GM06990 (cell line): ENCODE measurements at regions not wholly inside any gene's neighbourhood (a gene's known extent, or its start where the extent isn't known, plus 50 kb on each side); places are given as distances from the start of the nearest gene placed in this dataset.

Source experiments
- DNase-seq: peaks from one replicate; pipeline ENCODE4 v3.0.0-alpha.2; 2011; ENCODE audit not compliant: insufficient read length; ENCODE audit errors: extremely low read depth
- H3K27me3 ChIP-seq: replicated peaks from 2 replicates; pipeline ENCODE4 v1.6.0; 2011; ENCODE audit warnings: low read length; ENCODE audit not compliant: control insufficient read depth, insufficient read depth
- H3K36me3 ChIP-seq: 2 replicates; pipeline ENCODE4 v1.5.1; 2011; ENCODE audit warnings: low read length; ENCODE audit not compliant: control insufficient read depth, insufficient read depth
- H3K4me3 ChIP-seq: replicated peaks from 2 replicates; pipeline ENCODE4 v1.5.1; 2011; ENCODE audit warnings: low read depth, mild to moderate bottlenecking, control low read depth, low read length
- TF ChIP-seq, protein P1 (sequence below): IDR thresholded peaks from 2 replicates; pipeline ENCODE4 v1.5.1; 2011; ENCODE audit warnings: low read length, control low read depth, mild to moderate bottlenecking, inconsistent platforms; ENCODE audit not compliant: insufficient read depth, poor library complexity, severe bottlenecking

DNA sequence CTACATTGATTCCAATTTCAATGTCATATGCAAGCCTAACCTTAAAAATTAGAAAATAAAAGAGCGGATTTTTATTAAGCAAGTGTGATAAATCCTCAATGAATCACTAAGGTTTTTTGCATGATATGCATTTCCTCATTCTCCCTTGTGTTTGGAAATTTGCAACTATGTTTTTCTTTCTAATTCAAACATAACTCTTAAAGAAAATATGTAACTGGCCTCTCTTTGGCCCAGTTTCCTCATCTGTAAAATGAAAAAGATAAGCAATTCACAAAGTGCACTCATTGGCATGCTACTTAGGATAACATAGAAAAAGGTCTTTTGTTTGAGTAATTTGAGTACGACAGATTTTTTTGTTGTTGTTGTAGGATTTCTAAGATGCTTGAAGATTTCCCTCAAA is 295.5 kb downstream of the CDH11 start:
- Histone ChIP-seq H3K4me3 (no peak overlapping the region), H3K27me3 (no peaks in the 10 kb centered on the region), H3K36me3 (no peaks in the 10 kb centered on the region)
- TF ChIP-seq, protein P1, sequence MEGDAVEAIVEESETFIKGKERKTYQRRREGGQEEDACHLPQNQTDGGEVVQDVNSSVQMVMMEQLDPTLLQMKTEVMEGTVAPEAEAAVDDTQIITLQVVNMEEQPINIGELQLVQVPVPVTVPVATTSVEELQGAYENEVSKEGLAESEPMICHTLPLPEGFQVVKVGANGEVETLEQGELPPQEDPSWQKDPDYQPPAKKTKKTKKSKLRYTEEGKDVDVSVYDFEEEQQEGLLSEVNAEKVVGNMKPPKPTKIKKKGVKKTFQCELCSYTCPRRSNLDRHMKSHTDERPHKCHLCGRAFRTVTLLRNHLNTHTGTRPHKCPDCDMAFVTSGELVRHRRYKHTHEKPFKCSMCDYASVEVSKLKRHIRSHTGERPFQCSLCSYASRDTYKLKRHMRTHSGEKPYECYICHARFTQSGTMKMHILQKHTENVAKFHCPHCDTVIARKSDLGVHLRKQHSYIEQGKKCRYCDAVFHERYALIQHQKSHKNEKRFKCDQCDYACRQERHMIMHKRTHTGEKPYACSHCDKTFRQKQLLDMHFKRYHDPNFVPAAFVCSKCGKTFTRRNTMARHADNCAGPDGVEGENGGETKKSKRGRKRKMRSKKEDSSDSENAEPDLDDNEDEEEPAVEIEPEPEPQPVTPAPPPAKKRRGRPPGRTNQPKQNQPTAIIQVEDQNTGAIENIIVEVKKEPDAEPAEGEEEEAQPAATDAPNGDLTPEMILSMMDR = no peak
- no peak for DNase-seq

DNA sequence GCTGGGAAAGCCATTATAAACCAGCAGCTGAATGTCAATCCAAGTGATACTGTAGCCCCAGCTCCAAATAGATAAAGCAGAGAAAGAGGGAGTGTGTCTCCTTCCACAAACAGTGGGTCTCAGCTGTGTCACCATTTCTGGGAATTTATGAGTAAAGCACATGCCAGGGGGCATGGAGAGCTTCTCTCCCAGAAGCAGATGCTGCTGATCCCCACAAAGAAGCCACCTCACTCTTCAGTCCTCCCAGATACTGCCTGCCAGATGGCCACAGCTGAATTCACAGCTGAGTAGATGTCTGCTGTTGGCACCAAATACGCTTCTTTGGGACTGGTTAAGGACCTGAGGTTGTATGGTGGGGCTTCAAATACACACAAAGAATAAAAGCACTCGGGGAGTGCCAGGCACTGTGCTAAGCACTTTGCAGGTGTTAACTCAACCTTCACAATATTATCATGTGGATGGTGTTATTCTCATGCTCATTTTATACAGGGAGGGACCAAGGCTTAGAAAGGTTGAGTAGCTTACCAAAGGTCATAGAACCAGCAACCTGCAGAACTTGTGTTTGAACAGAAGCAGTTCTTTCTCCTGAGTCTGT is 298.3 kb downstream of the CDH11 start:
- no peak for DNase-seq
- H3K4me3 ChIP-seq = no peak overlapping the region
- TF ChIP-seq, protein P1 = no peak
- no peaks in the 10 kb centered on the region for H3K36me3 ChIP-seq
- H3K27me3 ChIP-seq = no peaks in the 10 kb centered on the region

DNA sequence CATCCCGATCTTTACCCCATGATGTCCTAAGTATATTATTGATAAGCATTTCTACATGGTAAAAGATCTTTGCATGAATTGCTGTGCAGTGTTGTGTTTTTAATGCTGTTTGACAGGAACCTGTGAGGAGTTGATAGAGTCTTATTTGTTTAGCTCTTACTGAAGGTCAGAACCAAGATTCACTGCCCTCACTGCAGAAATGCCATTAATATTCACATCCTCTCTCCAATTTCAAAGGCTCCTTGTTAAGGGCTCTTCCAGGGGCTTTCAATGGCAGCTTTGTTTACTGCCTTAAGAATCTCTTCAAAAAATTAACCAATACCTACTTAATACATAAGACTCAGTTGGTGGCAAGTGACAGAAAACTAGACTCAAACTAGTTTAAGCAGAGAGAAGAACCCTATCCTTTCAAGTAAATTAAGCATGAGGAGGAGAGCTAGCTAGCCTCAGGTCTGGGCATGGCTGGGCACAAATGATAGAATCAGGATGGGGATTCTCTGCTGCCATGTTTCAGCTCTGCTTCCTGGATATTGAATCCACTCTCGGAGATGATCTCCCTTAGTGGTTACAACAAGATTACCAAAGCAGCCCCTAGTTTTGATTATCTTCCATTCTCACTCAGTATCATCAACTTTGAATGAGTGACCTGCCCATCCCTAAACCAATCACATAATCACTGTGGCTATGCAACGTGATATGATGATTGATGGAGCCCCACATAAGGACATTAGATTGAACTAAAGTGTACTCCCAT is 311.8 kb downstream of the CDH11 start:
- Histone ChIP-seq H3K4me3 (no peak overlapping the region), H3K27me3 (no peaks in the 10 kb centered on the region), H3K36me3 (no peaks in the 10 kb centered on the region)
- DNase-seq = no peak
- TF ChIP-seq, protein P1 = no peak

DNA sequence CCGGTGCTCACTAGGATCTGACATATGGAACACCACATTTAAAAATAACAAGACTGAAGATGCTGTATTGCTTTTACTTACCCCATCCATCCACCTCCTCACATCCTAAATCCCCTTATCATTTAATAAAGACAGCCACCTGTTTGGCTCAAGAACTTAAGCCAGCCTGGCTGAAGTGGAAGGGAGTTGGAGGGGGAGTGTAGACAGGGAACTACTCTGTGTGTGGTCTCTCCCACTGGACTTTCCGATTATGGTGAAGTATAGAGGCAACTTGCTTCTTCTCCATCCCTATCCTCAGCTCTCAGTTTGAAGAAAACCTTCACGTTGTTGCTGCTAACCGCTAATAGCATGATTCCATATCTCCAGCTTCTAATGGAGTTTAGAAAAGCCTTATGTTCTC is 313.4 kb downstream of the CDH11 start:
- no peak overlapping the region for H3K4me3 ChIP-seq
- H3K27me3 ChIP-seq = no peaks in the 10 kb centered on the region
- H3K36me3 ChIP-seq = no peaks in the 10 kb centered on the region
- TF ChIP-seq, protein P1 = no peak
- no peak for DNase-seq

DNA sequence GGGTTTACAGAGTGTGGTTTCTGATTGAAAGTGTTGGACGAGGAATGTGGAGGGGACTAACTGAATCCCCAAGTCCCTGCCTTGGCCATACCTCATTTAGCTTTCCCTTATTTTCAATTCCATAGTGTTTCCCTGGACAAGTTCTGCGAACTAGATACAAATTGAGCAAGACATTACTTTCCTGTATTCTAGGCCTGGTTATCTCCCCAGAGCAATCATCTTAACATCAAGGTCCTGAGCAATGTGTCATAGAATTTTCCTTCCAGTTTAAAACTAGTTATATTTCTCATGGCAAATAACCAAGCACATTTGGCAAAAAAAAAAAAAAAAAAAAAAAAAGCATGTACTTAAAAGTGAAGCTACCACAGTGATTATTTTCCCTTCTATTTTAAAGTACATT is 330.1 kb downstream of the CDH11 start:
- Histone ChIP-seq H3K27me3 (no peaks in the 10 kb centered on the region), H3K36me3 (no peaks in the 10 kb centered on the region), H3K4me3 (no peak overlapping the region)
- DNase-seq = no peak
- TF ChIP-seq, protein P1 = no peak
